ENCODE measurements at regions not wholly inside any gene's neighbourhood (a gene's known extent, or its start where the extent isn't known, plus 50 kb on each side); places are given as distances from the start of the nearest gene placed in this dataset.
"Not testable (repeated sequence)": the region's sequence is repeated elsewhere in the genome, so short reads cannot be mapped to it uniquely, and the experiment has no call there.

GRCh38 chr2:204143216-204144014 lies 206.9 kb downstream of the ICOS start:
- DNase-seq (ENCODE audit: low read depth in 2 of 2): no peak

- no peak for DNase-seq (ENCODE audit: low read depth in 2 of 2)
These were observed 207.9 kb downstream of the ICOS start for GRCh38 chr2:204144492-204144891.

- peak; percentile 34 to 42 for DNase-seq (ENCODE audit: low read depth in 2 of 2)
These were observed 208.7 kb downstream of the ICOS start for GRCh38 chr2:204145263-204145751.

- no peak for DNase-seq (ENCODE audit: low read depth in 2 of 2)
These were observed 209.2 kb downstream of the ICOS start for GRCh38 chr2:204145791-204146190.

- not testable (repeated sequence) for DNase-seq (ENCODE audit: low read depth in 2 of 2)
These were observed 210.5 kb downstream of the ICOS start for GRCh38 chr2:204147040-204147439.

GRCh38 chr2:204150721-204151120 lies 214.2 kb downstream of the ICOS start:
- no peak for DNase-seq (ENCODE audit: low read depth in 2 of 2)

- DNase-seq (ENCODE audit: low read depth in 2 of 2): no peak
These were observed 216.1 kb downstream of the ICOS start for GRCh38 chr2:204152616-204153015.

- DNase-seq (ENCODE audit: low read depth in 2 of 2): no peak
These were observed 218.3 kb downstream of the ICOS start for GRCh38 chr2:204154863-204155262.

GRCh38 chr2:204156456-204156855 lies 219.9 kb downstream of the ICOS start:
- no peak for DNase-seq (ENCODE audit: low read depth in 2 of 2)

- no peak for DNase-seq (ENCODE audit: low read depth in 2 of 2)
These were observed 221.1 kb downstream of the ICOS start for GRCh38 chr2:204157684-204158083.

- no peak for DNase-seq (ENCODE audit: low read depth in 2 of 2)
These were observed 223.0 kb downstream of the ICOS start for GRCh38 chr2:204159526-204159925.

- no peak for DNase-seq (ENCODE audit: low read depth in 2 of 2)
These were observed 224.4 kb downstream of the ICOS start for GRCh38 chr2:204160989-204161388.

- no peak for DNase-seq (ENCODE audit: low read depth in 2 of 2)
These were observed 225.3 kb downstream of the ICOS start for GRCh38 chr2:204161886-204162285.

GRCh38 chr2:204166961-204167360 lies 230.4 kb downstream of the ICOS start:
- DNase-seq (ENCODE audit: low read depth in 2 of 2): no peak

- not testable (repeated sequence) for DNase-seq (ENCODE audit: low read depth in 2 of 2)
These were observed 231.1 kb downstream of the ICOS start for GRCh38 chr2:204167670-204168069.

- DNase-seq (ENCODE audit: low read depth in 2 of 2): no peak
These were observed 233.8 kb downstream of the ICOS start for GRCh38 chr2:204170411-204170810.

- no peak for DNase-seq (ENCODE audit: low read depth in 2 of 2)
These were observed 235.0 kb downstream of the ICOS start for GRCh38 chr2:204171432-204172144.

GRCh38 chr2:204172145-204172600 lies 235.6 kb downstream of the ICOS start:
- no peak for DNase-seq (ENCODE audit: low read depth in 2 of 2)

- DNase-seq (ENCODE audit: low read depth in 2 of 2): no peak
These were observed 237.5 kb downstream of the ICOS start for GRCh38 chr2:204174034-204174433.

- DNase-seq (ENCODE audit: low read depth in 2 of 2): no peak
These were observed 239.1 kb downstream of the ICOS start for GRCh38 chr2:204175552-204176271.

- DNase-seq (ENCODE audit: low read depth in 2 of 2): no peak
These were observed 239.7 kb downstream of the ICOS start for GRCh38 chr2:204176306-204176705.

Measured in fibroblast of skin of left quadriceps (primary cell).